T-helper 2 cell treated with Interferon-gamma antibody and Interleukin-4, amounts not matched to agents 5 μg/mL and 100 μg/mL, for 36 hours (primary cell): ENCODE measurements at regions not wholly inside any gene's neighbourhood (a gene's known extent, or its start where the extent isn't known, plus 50 kb on each side); places are given as distances from the start of the nearest gene placed in this dataset.
"Not testable (repeated sequence)": the region's sequence is repeated elsewhere in the genome, so short reads cannot be mapped to it uniquely, and the experiment has no call there.

Experiments
- DNase-seq: peaks from one replicate; pipeline ENCODE4 v3.0.0; 2021; ENCODE audit warnings: low spot score
- H3K27ac Mint-ChIP-seq: one replicate; pipeline ENCODE4 v1.8.0; 2021; ENCODE audit warnings: mild to moderate bottlenecking, mixed read lengths
- H3K27me3 Mint-ChIP-seq: one replicate; pipeline ENCODE4 v1.8.0; 2021; ENCODE audit warnings: low read depth, mixed read lengths
- H3K36me3 Mint-ChIP-seq: one replicate; pipeline ENCODE4 v1.8.0; 2021; ENCODE audit warnings: low read depth, mixed read lengths
- H3K4me1 Mint-ChIP-seq: one replicate; pipeline ENCODE4 v1.8.0; 2021; ENCODE audit warnings: low read depth, mixed read lengths
- H3K4me3 Mint-ChIP-seq: one replicate; pipeline ENCODE4 v1.8.0; 2022; ENCODE audit warnings: mild to moderate bottlenecking, moderate library complexity, mixed read lengths
- H3K9me3 Mint-ChIP-seq: one replicate; pipeline ENCODE4 v1.8.0; 2021; ENCODE audit warnings: mixed read lengths

DNA sequence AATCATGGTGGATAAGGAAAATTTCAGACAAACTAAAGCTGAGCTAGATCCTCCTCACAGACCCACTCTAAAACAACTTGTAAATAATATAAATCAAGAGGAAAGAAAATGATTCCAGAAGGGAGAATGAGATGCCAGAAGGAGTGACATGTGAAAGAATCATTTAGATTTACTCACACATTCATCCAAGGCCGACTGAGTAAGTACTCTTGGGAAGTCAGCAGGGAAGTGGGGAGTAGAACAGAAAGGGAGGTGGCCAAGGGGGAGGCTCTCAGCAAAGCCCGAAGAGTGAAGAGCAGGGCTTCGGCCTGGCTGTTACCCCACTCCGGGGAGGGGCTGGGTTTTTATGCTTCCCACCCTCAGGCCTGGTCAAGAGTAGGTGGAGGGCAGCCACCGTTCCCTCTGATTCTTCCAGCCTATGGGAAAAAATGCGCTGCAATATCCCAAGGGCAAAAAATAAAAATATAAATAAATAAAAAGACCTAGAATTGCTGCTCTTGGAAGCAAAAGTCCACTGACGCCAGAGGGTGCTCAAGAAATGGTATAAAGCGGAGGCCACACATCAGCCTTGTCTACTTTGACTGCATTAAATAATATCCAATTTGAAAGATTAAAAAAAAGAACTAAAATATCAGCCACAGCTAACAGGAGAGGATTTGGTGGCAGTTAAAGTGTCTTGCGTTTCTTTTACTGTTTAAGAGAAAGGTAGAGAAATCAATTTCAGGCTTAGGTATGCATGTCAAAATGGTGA lies 110.2 kb upstream of the COL5A1 start:
- Mint-ChIP-seq H3K36me3 (no peaks in the 10 kb centered on the region), H3K27ac (no peak overlapping the region), H3K4me1 (no peaks in the 10 kb centered on the region), H3K9me3 (peaks cover 8% of the 10 kb centered on the region), H3K27me3 (peaks cover 2% of the 10 kb centered on the region), H3K4me3 (no peak overlapping the region)
- no peak for DNase-seq

DNA sequence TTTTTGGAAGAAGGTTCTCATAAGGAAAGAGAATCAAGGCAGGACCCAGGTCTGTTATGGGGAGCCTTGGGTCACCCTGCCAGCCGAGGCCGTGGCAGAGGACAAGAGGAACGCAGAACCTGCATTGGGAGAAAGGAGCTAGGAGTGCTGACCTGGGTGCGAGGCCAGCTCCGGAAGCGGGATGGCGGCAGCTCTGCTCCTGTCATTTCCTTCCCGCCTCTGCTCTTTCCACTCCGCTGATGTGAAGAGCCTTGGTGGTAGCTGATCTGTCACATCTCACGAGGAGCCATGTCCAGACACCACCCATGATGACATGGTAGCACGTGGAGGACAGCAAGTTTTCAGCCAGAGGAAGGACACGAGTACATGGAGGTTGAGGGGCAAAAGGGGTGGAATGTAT lies 109.5 kb upstream of the COL5A1 start:
- no peak overlapping the region for H3K27ac Mint-ChIP-seq
- peaks cover 2% of the 10 kb centered on the region for H3K27me3 Mint-ChIP-seq
- no peaks in the 10 kb centered on the region for H3K36me3 Mint-ChIP-seq
- no peak overlapping the region for H3K4me3 Mint-ChIP-seq
- H3K4me1 Mint-ChIP-seq, result no peaks in the 10 kb centered on the region
- DNase-seq, result no peak
- H3K9me3 Mint-ChIP-seq, result peaks cover 8% of the 10 kb centered on the region

DNA sequence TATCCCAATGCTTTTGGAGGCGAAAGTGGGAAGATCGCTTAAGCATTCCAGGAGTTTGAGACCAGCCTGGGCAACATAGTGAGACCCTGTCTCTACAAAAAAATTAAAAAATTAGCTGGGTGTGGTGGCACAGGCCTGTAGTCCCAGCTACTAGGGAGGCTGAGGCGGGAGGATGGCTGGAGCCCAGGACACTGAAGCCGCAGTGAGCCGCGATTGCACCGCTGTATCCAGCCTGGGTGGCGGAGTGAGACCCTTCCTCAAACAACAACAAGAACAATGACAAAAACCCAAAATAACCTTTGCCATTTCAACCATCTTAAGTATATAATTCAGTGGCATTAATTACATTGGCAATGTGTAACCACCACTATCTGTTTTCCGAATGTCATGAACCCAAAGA lies 108.9 kb upstream of the COL5A1 start:
- not testable (repeated sequence) for H3K27ac Mint-ChIP-seq, H3K4me1 Mint-ChIP-seq, H3K27me3 Mint-ChIP-seq, H3K4me3 Mint-ChIP-seq, DNase-seq, H3K36me3 Mint-ChIP-seq, H3K9me3 Mint-ChIP-seq

DNA sequence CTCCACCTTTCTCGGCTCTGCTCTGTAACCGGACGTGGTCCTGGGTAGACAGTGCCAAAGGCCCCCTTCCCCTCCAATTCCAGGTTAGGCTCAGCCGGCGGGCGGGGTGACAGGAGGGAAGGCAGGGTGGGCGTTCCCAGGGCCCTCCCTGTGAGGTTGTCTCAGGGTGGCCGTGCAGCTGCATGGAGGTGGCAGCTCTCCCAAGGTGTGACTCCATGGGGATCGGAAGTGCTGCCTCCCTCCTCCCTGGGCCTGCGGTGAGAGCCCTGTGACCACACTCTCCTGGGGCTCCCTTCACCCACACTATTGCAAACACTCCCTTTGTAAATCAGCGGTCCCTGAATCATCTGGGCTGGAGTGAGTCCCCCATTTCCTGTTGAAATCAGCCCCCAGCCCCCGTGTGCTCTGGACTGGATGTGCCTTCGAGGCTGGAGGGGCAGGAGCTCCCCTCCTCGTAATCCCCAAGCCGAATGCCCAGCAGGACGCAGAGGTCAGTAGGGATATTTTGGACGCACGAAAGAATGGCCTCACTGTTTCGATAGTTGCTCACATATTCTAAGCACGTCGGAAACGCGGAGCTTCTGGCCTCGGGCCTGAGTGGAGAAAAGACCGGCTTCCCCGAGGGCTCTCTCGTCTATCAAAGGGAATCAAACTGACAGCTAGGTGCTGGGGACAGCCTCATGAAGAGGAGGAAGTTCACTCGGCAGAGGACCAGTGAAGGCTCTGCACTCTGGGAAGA lies 107.6 kb upstream of the COL5A1 start:
- Mint-ChIP-seq H3K36me3 (no peaks in the 10 kb centered on the region), H3K9me3 (peaks cover 8% of the 10 kb centered on the region), H3K27me3 (peaks cover 2% of the 10 kb centered on the region), H3K4me3 (no peak overlapping the region), H3K27ac (no peak overlapping the region), H3K4me1 (no peaks in the 10 kb centered on the region)
- no peak for DNase-seq

DNA sequence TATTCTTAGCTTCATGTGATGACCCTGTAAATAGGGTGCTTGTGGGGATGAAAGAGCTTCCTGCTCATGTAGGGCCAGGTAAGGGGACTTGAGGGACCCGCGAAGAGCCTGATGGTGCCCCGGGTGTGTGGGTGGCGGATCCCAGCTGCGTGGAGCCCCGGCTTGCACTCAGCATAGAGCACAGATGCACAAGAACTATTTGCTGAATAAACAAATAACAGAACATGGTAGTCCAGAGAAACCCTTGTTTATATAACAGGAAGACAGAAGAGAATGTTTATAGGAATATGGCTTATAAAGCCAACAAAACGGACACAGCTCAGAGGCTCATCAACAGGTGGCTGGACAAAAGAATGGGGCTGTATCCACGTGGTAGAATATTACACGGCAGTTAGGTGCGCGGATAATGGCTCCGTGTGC lies 106.9 kb upstream of the COL5A1 start:
- Mint-ChIP-seq H3K4me3 (no peak overlapping the region), H3K27me3 (peaks cover 2% of the 10 kb centered on the region), H3K36me3 (no peaks in the 10 kb centered on the region), H3K27ac (no peak overlapping the region), H3K4me1 (no peaks in the 10 kb centered on the region), H3K9me3 (peaks cover 8% of the 10 kb centered on the region)
- no peak for DNase-seq

DNA sequence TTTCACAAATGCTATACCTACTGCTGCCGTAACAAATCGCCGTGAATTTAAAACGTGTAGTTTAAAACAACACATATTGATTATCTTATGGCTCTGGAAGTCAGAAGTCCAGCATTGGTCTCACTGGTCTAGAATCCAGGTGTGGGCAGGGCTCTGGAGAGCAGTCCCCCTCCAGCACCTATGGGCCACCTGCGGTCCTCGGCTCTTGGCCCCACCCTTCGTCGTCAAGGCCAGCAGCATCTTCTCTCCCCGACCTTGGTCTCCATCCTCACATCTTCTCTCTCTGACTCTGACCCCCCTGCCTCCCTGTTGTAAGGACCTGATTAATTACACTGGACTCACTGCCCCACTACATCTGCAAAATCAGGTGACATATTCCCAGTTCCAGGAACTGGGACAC lies 106.4 kb upstream of the COL5A1 start:
- Mint-ChIP-seq H3K4me3 (no peak overlapping the region), H3K27ac (no peak overlapping the region), H3K4me1 (no peaks in the 10 kb centered on the region), H3K9me3 (peaks cover 5% of the 10 kb centered on the region), H3K36me3 (no peaks in the 10 kb centered on the region), H3K27me3 (peaks cover 2% of the 10 kb centered on the region)
- DNase-seq, result no peak

DNA sequence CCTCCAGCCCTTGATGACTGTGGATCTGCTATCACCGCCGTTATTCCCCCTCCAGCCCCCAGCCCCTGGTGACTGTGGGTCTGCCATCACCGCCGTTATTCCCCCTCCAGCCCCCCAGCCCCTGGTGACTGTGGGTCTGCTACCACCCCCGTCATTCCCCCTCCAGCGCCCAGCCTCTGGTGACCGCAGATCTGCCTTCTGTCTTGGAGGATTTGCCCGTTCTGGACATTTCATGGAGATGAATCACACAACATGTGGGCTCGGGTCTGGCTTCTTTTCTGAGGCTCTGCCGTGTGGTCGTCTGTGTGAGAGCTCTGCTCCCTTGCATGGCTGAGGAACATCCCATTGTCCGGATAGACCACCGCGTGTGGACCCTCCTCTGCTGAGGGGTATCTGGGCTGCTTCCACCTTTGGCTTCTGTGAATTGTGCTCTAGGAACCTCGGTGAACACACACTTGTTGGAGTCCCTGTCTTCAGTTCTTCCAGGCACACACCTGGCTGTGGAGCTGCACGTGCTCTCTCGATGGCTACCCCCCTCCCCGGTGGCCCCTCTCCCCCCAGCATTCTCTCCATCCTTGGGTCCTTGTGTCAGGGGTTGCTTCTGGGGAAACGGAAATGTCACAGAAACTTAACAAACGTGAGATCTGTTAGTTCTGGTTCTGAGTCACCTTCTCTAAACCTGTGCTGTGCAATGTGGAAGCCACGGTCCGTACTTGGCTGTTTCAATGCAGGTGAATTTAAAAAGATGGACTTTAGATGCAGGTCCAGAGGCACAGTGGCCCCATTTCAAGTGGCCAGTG lies 105.3 kb upstream of the COL5A1 start:
- no peak for DNase-seq
- Mint-ChIP-seq H3K9me3 (no peaks in the 10 kb centered on the region), H3K36me3 (no peaks in the 10 kb centered on the region), H3K4me3 (no peak overlapping the region), H3K27ac (no peak overlapping the region), H3K27me3 (no peaks in the 10 kb centered on the region), H3K4me1 (no peaks in the 10 kb centered on the region)

DNA sequence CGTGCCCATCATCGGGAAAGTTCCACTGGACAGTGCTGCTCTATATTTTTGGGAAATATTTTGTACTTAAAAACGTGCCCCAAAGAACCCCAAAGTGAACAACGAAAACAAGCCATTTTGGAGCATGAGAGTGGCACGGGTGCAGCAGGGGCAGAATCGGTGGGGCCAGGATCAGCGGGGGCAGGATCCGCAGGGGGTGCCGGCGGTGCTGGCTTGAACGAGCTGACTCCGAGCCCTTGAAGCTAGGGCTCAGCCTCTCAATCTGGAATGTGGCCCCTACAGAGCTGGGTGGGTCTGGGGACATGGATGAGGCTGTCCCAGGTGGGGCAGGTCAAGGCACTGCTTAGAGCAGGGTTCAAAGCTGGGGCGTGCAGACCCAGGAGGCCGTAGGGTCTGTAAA lies 104.7 kb upstream of the COL5A1 start:
- DNase-seq, result no peak
- Mint-ChIP-seq H3K27ac (no peak overlapping the region), H3K27me3 (no peaks in the 10 kb centered on the region), H3K36me3 (no peaks in the 10 kb centered on the region), H3K4me3 (no peak overlapping the region), H3K9me3 (no peaks in the 10 kb centered on the region), H3K4me1 (no peaks in the 10 kb centered on the region)

DNA sequence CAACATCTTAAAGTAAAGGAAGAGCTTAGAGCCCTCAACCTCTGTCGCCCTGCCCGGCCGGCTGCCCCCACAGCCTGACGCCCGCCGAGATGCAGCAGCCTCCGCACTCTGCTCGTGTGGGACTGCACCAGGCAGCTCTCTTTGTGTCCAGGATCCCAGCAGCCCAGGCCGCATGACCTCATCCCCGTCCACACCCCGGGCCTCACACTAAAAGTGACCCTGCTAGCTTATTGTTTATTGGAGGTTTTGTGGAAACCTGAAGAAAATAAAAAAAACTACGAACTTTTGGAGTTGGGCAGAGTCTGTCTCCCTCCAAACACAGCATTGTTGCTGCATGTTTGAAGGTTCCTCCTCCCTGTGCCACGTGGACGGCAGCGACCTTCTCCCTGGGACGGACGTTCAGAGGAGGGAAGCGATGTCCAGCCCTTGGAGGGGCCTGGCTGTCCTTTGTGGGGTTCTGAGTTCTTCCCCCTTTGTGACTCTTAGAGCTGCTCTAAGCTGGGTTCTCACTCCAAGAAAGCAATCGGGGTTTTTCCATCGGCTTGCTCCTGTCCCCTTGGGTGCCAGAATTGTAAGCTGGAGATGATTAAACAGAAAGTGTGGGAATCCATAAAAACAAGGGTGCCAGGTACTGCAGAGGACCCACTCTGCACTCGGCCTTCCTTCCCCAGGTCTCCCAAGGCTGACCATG lies 103.5 kb upstream of the COL5A1 start:
- no peaks in the 10 kb centered on the region for H3K4me1 Mint-ChIP-seq
- H3K36me3 Mint-ChIP-seq, result no peaks in the 10 kb centered on the region
- H3K27me3 Mint-ChIP-seq, result no peaks in the 10 kb centered on the region
- DNase-seq, result no peak
- no peak overlapping the region for H3K27ac Mint-ChIP-seq
- H3K4me3 Mint-ChIP-seq, result no peak overlapping the region
- H3K9me3 Mint-ChIP-seq, result no peaks in the 10 kb centered on the region

DNA sequence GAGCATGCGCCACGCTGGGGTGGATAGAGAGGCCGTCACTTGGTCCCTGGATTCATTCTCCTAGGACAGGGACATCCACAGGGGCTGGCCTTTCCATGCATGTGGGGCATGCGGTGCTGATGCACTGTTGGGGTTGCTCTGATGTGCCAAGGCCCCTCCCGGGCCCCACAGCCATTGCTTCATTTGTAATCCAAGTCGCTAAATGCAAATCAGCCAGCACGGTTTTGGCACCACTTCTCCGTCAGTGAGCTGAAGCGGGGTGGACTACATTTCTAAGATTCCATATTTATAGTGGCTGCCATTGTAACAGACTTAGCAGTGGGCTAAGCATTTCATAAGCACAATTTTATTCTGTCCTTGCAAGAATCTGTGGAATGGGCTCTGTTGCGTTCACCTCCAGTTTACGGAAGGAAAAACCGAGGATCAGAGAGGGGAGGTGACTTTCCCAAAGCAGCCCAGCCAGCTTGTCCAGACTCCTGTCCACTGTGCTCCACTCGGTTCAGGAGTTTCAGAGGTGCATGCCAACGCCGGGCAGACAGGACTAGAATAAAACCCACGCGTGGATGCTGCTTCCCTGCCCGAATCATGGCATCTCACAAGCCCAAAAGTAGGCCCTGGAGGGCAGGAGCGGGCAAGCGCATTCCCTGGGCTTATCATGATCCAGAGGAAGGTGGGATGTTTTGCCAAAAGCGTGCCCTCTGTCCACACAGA lies 102.6 kb upstream of the COL5A1 start:
- no peak overlapping the region for H3K27ac Mint-ChIP-seq
- H3K27me3 Mint-ChIP-seq, result no peaks in the 10 kb centered on the region
- no peak overlapping the region for H3K4me3 Mint-ChIP-seq
- H3K4me1 Mint-ChIP-seq, result no peaks in the 10 kb centered on the region
- no peaks in the 10 kb centered on the region for H3K36me3 Mint-ChIP-seq
- H3K9me3 Mint-ChIP-seq, result no peaks in the 10 kb centered on the region
- no peak for DNase-seq

DNA sequence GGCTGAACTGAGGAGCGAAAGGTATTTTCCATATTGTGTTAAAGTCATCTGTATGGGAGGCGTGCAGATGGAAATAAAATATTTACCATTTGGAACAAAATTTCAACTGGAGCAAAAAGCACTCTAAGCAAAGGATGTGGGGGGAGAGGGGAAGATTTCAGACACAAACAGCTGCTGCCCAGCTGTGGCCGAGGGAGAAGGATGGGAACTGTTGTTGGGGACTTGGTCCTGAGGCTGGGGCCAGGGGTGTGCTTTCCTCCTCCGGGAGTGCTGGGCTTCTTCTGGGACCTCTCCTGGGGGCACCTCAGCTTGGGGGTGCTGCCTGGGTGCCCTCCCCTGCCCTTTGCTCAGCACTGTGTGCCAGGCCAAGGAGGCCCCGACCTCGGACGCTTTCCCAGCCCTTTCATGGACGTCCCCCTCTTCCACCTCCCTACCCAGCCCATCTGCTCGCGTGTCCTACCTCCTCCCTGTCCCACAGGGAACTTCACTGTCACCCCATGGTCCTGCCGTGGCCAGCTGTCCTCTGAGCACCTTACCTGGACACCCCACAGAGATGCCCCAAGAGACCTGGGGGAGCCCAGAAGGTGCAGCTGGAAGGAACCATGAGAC lies 101.9 kb upstream of the COL5A1 start:
- Mint-ChIP-seq H3K27ac (no peak overlapping the region), H3K9me3 (no peaks in the 10 kb centered on the region), H3K27me3 (no peaks in the 10 kb centered on the region), H3K36me3 (no peaks in the 10 kb centered on the region), H3K4me3 (no peak overlapping the region), H3K4me1 (no peaks in the 10 kb centered on the region)
- DNase-seq, result no peak

DNA sequence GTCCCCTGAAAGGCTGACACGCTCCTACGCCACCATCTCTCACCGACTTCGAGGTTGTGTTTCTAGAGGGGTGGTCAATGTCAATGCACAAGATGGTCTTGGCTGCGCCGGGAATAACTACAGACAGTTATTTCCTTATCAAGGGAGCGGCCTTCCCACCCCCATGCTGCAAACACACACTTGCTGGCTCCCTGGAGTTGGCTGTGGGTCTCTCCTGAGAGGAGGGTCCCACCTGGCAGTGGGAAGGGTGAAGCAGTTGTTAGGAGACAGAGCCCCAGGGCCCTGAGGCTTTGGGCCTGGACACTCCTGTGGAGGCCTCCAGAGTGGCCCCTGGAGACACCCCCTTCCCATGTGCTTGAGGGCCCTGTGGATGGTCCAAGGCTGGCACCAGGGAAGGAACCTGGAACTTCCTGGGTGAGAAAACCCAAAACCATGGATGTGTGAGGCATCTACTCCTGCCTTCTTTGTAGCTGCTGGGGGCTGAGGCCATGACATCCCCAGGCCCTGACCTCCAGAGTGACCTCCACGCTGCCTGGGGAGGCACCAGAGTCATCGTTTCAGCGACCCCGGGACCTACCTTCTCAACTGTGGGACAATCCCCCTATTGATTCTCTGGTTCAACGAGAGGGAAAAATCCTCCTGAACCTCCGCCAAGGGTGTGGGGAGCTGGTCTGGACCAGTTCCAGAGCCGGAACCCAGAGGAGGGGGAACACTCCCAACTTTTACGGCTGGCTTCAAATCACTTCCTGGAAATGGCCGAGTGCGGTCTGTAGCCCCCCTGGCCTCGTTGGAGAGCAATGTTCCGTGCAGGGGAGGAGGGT lies 101.1 kb upstream of the COL5A1 start:
- no peaks in the 10 kb centered on the region for H3K27me3 Mint-ChIP-seq
- H3K9me3 Mint-ChIP-seq, result no peaks in the 10 kb centered on the region
- no peak for DNase-seq
- H3K4me1 Mint-ChIP-seq, result no peaks in the 10 kb centered on the region
- no peak overlapping the region for H3K4me3 Mint-ChIP-seq
- no peak overlapping the region for H3K27ac Mint-ChIP-seq
- H3K36me3 Mint-ChIP-seq, result no peaks in the 10 kb centered on the region
